Esophagus squamous epithelium (tissue), 4 donors: ENCODE measurements at regions not wholly inside any gene's neighbourhood (a gene's known extent, or its start where the extent isn't known, plus 50 kb on each side); places are given as distances from the start of the nearest gene placed in this dataset.

Experiments
- POLR2A ChIP-seq, 4 donors: fragments of 450-650 bp; IDR thresholded peaks; one replicate each; pipeline ENCODE4 v1.6.1; 2017; ENCODE audit warnings: antibody characterized with exemption in 4 of 4, mild to moderate bottlenecking in 4 of 4, moderate library complexity in 3 of 4
- TF ChIP-seq, protein P1 (sequence below), 6 experiments: fragments of 450-650 bp in 4 of 6; fragments of 200-600 bp in 2 of 6; sonication (generic) in 2 of 6; IDR thresholded peaks; one replicate each; pipeline ENCODE4 v1.5.1; 2016 to 2019; ENCODE audit warnings: antibody characterized with exemption in 6 of 6, mild to moderate bottlenecking in 4 of 6, moderate library complexity in 4 of 6

DNA sequence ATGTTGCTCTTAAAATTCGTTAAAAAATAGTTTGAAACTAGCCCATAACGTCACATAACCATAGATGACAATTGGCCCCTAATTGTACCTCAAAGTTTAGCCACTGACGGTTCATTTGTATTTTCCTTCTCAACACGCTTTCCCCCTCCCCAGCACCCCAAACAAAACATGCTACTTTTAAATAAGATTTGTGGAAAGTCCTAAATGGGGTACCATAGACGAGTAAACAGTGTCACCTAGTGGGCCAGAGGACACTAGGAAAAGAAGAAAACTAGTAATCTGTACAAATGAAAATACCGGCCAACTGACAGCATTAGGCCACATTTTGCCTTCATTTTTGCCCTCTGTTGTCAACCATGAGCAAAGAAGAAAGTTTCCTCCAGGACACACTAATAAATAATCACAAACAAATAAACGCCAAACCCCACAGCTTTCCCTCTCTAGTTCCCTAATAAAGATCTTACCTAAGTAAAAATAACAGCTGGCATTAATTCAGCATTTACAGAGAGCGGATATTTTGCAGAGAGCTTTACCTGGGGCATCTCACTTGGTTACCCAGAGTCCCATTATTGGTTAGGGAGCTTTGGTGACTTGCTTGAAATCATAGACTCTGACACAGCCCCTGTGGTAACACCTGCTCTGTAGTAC, 175.1 kb upstream of the ATP11B start:
- TF ChIP-seq, protein P1, sequence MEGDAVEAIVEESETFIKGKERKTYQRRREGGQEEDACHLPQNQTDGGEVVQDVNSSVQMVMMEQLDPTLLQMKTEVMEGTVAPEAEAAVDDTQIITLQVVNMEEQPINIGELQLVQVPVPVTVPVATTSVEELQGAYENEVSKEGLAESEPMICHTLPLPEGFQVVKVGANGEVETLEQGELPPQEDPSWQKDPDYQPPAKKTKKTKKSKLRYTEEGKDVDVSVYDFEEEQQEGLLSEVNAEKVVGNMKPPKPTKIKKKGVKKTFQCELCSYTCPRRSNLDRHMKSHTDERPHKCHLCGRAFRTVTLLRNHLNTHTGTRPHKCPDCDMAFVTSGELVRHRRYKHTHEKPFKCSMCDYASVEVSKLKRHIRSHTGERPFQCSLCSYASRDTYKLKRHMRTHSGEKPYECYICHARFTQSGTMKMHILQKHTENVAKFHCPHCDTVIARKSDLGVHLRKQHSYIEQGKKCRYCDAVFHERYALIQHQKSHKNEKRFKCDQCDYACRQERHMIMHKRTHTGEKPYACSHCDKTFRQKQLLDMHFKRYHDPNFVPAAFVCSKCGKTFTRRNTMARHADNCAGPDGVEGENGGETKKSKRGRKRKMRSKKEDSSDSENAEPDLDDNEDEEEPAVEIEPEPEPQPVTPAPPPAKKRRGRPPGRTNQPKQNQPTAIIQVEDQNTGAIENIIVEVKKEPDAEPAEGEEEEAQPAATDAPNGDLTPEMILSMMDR (IDR thresholded peaks at IDR 0.05), result peak in 5 of 6 experiments; percentile 39 to 79 (median 61)
- TF ChIP-seq POLR2A (IDR thresholded peaks at IDR 0.05), result no peak
